HG02981 (cell line): ENCODE measurements at regions not wholly inside any gene's neighbourhood (a gene's known extent, or its start where the extent isn't known, plus 50 kb on each side); places are given as distances from the start of the nearest gene placed in this dataset.
"Not testable (repeated sequence)": the region's sequence is repeated elsewhere in the genome, so short reads cannot be mapped to it uniquely, and the experiment has no call there.

Experiments used
- ATAC-seq: cut with Tn5 transposase; IDR thresholded peaks from one replicate; pipeline ENCODE4 v1.9.1; 2021; ENCODE audit warnings: mild to moderate bottlenecking, moderate library complexity; ENCODE audit not compliant: unreplicated experiment

DNA sequence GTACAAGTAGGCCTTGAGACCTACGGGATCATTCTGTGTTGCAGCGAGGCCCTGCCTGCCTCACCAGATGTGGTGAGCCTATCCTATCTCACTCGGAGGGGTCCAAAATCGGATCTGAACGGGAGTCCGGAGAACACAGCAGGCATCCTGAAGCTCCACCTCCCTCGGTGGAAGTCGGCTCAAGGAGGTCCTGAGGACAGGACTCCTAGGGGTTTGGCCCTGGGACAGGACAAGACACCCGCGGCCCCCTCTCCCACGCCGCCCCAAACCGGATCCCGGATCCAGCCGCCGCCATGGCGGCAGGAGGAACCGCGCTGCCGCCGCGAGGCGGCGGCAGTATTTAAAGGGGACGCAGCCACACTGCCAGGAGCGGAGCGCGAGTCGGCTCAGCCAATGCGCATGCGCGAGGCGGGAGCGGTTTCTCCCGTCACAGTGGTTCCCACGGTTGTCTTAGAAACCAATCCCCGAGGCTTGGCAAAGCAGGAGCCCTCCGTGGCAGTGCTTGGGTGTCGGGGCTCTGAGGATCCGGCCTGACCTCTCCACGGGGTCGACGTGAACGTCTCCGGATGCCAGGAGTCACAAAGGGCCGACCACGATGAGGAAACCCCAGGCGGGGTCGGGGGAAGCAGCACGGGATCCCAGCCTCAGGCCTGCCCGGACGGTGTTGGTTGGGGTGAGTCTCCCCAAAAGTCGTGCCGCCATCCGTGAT, 454.6 kb upstream of the ZNG1F start:
- ATAC-seq: peak; percentile 95

DNA sequence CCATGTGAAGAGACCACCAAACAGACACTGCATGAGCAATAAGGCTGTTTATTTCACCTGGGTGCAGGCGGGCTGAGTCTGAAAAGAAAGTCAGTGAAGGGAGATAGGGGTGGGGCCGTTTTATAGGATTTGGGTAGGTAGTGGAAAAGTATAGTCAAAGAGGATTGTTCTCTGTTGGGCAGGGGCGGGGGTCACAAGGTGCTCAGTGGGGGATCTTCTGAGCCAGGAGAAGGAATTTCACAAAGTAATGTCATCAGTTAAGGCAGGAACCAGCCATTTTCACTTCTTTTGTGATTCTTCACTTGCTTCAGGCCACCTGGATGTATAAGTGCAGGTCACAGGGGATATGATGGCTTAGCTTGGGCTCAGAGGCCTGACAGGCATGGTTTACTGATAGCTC, 444.6 kb upstream of the ZNG1F start:
- ATAC-seq: not testable (repeated sequence)

DNA sequence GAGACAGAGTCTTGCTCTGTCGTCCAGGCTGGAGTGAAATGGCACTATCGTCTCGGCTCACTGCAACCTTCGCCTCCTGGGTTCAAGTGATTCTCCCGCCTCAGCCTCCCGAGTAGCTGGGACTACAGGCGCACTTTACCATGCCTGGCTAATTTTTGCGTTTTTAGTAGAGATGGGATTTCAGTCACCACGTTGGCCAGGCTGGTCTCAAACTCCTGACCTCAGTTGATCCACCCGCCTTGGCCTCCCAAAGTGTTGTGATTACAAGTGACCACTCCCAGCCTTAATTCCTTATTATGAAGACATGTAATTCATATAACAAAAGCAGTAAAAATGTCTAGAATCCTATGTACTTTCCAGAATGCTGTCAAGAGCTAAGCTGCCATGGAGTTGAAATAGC, 434.5 kb upstream of the ZNG1F start:
- ATAC-seq: not testable (repeated sequence)

DNA sequence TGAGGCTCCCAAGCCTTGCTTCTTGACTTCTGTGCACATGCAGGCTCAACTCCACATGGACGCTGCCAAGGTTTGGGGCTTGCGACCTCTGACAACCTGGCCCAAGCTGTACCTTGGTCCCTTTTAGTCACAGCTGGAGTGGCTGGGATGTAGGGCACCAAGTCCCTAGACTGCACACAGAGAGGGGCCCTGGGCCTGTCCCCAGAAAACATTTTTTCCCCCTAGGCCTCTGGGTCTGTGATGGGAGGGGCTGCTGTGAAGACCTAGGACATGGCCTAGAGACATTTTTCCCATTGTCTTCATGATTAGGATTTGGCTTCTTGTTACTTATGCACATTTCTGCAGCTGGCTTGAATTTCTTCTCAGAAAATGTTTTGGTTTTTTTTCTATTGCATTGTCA, 430.1 kb upstream of the ZNG1F start:
- not testable (repeated sequence) for ATAC-seq

DNA sequence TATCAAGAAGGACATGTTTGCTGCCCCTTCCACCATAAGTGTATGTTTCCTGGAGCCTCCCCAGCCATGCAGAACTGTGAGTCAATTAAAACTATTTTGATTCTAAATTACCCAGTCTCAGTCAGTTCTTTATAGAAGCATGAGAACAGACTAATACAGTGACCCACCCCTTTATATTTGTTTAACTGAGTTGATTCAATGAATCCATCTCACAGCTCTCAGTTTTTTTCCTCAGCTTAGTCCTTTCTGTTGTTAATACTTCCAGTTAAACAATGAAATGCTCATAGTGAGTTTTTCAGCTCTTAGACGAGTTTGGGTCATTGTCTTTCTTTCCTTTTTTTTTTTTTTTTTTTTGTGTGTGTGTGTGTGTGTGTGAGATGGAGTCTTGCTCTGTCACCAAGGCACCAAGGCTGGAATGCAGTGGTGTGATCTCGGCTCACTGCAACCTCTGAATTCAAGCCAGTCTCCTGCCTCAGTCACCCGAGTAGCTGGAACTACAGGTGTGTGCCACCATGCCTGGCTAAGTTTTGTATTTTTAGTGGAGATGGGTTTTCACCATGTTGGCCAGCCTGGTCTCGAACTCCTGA, 417.9 kb upstream of the ZNG1F start:
- not testable (repeated sequence) for ATAC-seq

DNA sequence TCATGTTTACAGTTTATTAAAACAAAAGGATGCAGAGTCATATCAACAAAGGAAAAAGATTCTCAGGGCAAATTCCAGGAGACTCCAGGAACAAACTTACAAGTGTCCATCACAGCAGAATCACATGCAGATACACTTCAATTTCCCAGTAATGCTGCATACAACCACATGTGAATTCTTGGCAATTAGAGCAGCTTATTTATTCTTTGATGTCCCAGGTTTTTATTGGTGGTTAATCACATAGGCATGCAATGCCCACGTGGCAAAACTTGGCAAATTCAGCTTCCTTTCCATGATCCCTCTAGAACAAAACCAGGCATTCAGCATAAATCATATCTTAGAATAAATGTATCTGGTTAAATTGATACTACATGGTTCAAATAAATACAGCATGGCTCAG, 376.5 kb upstream of the ZNG1F start:
- not testable (repeated sequence) for ATAC-seq
